IMR-90 (cell line): ENCODE measurements at regions not wholly inside any gene's neighbourhood (a gene's known extent, or its start where the extent isn't known, plus 50 kb on each side); places are given as distances from the start of the nearest gene placed in this dataset.

Source experiments
- ATAC-seq: fragments of 200-7000 bp; cut with Tn5 transposase; 2 replicates; pipeline ENCODE4 v1.9.1; 2020; ENCODE audit warnings: low read depth, mild to moderate bottlenecking, moderate library complexity
- BruUV-seq: library from RNA; stranded (reverse); fragments of 400-500 nt; replicated peaks from 2 replicates; lab custom pipeline; 2021; lab: Mats Ljungman, UMichigan
- CTCF ChIA-PET: fragments of 300-600 bp; formaldehyde crosslinking; extraction: SDS; loops from one replicate; lab custom pipeline; 2021; ENCODE audit warnings: antibody characterized with exemption; lab: Yijun Ruan, JAX
- POLR2A ChIA-PET: fragments of 300-600 bp; sonication (Branson Sonifier 250); formaldehyde crosslinking; loops from one replicate; lab custom pipeline; 2022; ENCODE audit warnings: antibody characterized with exemption; ENCODE audit not compliant: unreplicated experiment; lab: Charles Lee
- DNase-seq: peaks from one replicate; pipeline ENCODE4 v3.0.0; 2013
- H2AFZ ChIP-seq: replicated peaks from 2 replicates; pipeline ENCODE3; 2013; ENCODE audit warnings: low read length, mild to moderate bottlenecking; ENCODE audit not compliant: poor library complexity
- H2AK5ac ChIP-seq: 2 replicates; pipeline ENCODE4 v1.6.1; 2013; ENCODE audit warnings: low read depth, low read length, inconsistent platforms
- H2AK9ac ChIP-seq: replicated peaks from 2 replicates; pipeline ENCODE3; 2013; ENCODE audit warnings: mild to moderate bottlenecking, low read depth, low read length, moderate library complexity; ENCODE audit not compliant: poor library complexity
- H2BK120ac ChIP-seq: 2 replicates; pipeline ENCODE4 v1.6.1; 2013; ENCODE audit warnings: low read depth, low read length, inconsistent platforms
- H2BK15ac ChIP-seq: 3 replicates; pipeline ENCODE4 v1.6.1; 2013; ENCODE audit warnings: low read depth, low read length, inconsistent platforms
- H2BK20ac ChIP-seq: 2 replicates; pipeline ENCODE4 v1.6.1; 2013; ENCODE audit warnings: low read depth, mild to moderate bottlenecking, inconsistent platforms, low read length, moderate library complexity
- H2BK5ac ChIP-seq: 2 replicates; pipeline ENCODE4 v1.6.1; 2013; ENCODE audit warnings: mild to moderate bottlenecking, low read depth, low read length, inconsistent platforms; ENCODE audit not compliant: poor library complexity, severe bottlenecking
- H3K14ac ChIP-seq: replicated peaks from 2 replicates; pipeline ENCODE4 v1.6.1; 2013; ENCODE audit warnings: low read depth, low read length, inconsistent platforms
- H3K18ac ChIP-seq: 2 replicates; pipeline ENCODE4 v1.6.1; 2013; ENCODE audit warnings: low read depth, low read length, control low read depth
- H3K23ac ChIP-seq: 2 replicates; pipeline ENCODE4 v1.6.1; 2013; ENCODE audit warnings: low read depth, low read length, inconsistent platforms
- H3K27ac ChIP-seq: 2 replicates; pipeline ENCODE4 v1.5.1; 2013; ENCODE audit warnings: mild to moderate bottlenecking, control low read depth, low read length; ENCODE audit not compliant: insufficient read depth
- H3K27me3 ChIP-seq: 2 replicates; pipeline ENCODE4 v1.6.1; 2013; ENCODE audit warnings: low read length; ENCODE audit not compliant: control insufficient read depth, insufficient read depth
- H3K36me3 ChIP-seq: 2 replicates; pipeline ENCODE4 v1.6.1; 2013; ENCODE audit warnings: low read length, mixed read lengths; ENCODE audit not compliant: control insufficient read depth, insufficient read depth
- H3K4ac ChIP-seq: 2 replicates; pipeline ENCODE4 v1.6.1; 2013; ENCODE audit warnings: low read depth, low read length, inconsistent platforms
- H3K4me1 ChIP-seq: 2 replicates; pipeline ENCODE4 v1.6.1; 2013; ENCODE audit warnings: low read length, mixed read lengths; ENCODE audit not compliant: control insufficient read depth, insufficient read depth
- H3K4me2 ChIP-seq: 2 replicates; pipeline ENCODE4 v1.6.1; 2013; ENCODE audit warnings: low read depth, mild to moderate bottlenecking, control low read depth, low read length, moderate library complexity
- H3K4me3 ChIP-seq: 2 replicates; pipeline ENCODE4 v1.5.1; 2013; ENCODE audit warnings: low read depth, mild to moderate bottlenecking, control low read depth, low read length, moderate library complexity; ENCODE audit not compliant: insufficient read depth
- H3K56ac ChIP-seq: 2 replicates; pipeline ENCODE4 v1.6.1; 2013; ENCODE audit warnings: low read length, inconsistent platforms; ENCODE audit not compliant: insufficient read depth; ENCODE audit errors: extremely low read depth
- H3K79me1 ChIP-seq, 2 experiments: 2 replicates each; pipeline ENCODE4 v1.6.1; 2013; ENCODE audit warnings: low read length in 2 of 2, inconsistent platforms in 1 of 2, low read depth in 1 of 2
- H3K9ac ChIP-seq: 2 replicates; pipeline ENCODE4 v1.6.1; 2013; ENCODE audit warnings: low read depth, low read length, control low read depth
- H3K9me1 ChIP-seq: 2 replicates; pipeline ENCODE4 v1.6.1; 2013; ENCODE audit warnings: low read length, inconsistent platforms; ENCODE audit not compliant: insufficient read depth
- H3K9me3 ChIP-seq: 2 replicates; pipeline ENCODE4 v1.6.1; 2013; ENCODE audit warnings: low read length; ENCODE audit not compliant: control insufficient read depth, insufficient read depth
- H4K20me1 ChIP-seq: 2 replicates; pipeline ENCODE4 v1.6.1; 2013; ENCODE audit warnings: low read length, inconsistent platforms; ENCODE audit not compliant: insufficient read depth
- H4K5ac ChIP-seq: 2 replicates; pipeline ENCODE4 v1.6.1; 2013; ENCODE audit warnings: mild to moderate bottlenecking, low read depth, low read length, control low read depth
- H4K8ac ChIP-seq, 2 experiments: 2 replicates each; pipeline ENCODE4 v1.6.1; 2013; ENCODE audit warnings: low read depth in 2 of 2, low read length in 2 of 2, control low read depth in 1 of 2, inconsistent platforms in 1 of 2
- H4K91ac ChIP-seq: 2 replicates; pipeline ENCODE4 v1.6.1; 2013; ENCODE audit warnings: low read depth, low read length, inconsistent platforms; ENCODE audit not compliant: insufficient read depth
- BHLHE40 ChIP-seq: fragments of 150-350 bp; IDR thresholded peaks from 2 replicates; pipeline ENCODE4 v1.6.1; 2016; ENCODE audit warnings: mild to moderate bottlenecking, low read depth, low read length
- ELK1 ChIP-seq: fragments of 150-350 bp; IDR thresholded peaks from 2 replicates; pipeline ENCODE4 v1.6.1; 2016; ENCODE audit warnings: low read depth, mild to moderate bottlenecking, low read length, moderate library complexity, borderline replicate concordance
- MAFK ChIP-seq: IDR thresholded peaks from 2 replicates; pipeline ENCODE4 v1.6.1; 2012; ENCODE audit warnings: low read depth, low read length, improper control_type of control experiment
- POLR2A ChIP-seq: IDR thresholded peaks from 2 replicates; pipeline ENCODE4 v1.6.1; 2012; ENCODE audit warnings: mild to moderate bottlenecking, low read depth, low read length
- SMC3 ChIP-seq: fragments of 150-350 bp; IDR thresholded peaks from 2 replicates; pipeline ENCODE4 v1.6.1; 2016; ENCODE audit warnings: low read depth, mild to moderate bottlenecking, antibody characterized with exemption, low read length, moderate library complexity
- WGBS, 2 experiments: methylation state at CpG; one replicate each; pipeline versions ENCODE4 v1.1.5 to v1.1.7; 2013; ENCODE audit warnings: missing lambda C conversion rate in 2 of 2; ENCODE audit not compliant: insufficient read length in 1 of 2; ENCODE audit errors: extremely low coverage in 2 of 2; 5-methylcytosine and 5-hydroxymethylcytosine counted together
- dilution Hi-C: fragments of 300-500 bp; cut with HindIII; formaldehyde crosslinking; loops from one replicate; pipeline ENCODE4 v1.14.3; 2018; ENCODE audit warnings: low sequenced_read_pairs; ENCODE audit not compliant: unreplicated experiment
- in situ Hi-C: fragments of 300-500 bp; cut with MboI; formaldehyde crosslinking; loops from 3 replicates; pipeline ENCODE4 v1.14.3; 2019; ENCODE audit warnings: low sequenced_read_pairs, inconsistent platforms, mixed read lengths
- intact Hi-C: fragments of 100-400 bp; cut with micrococcal nuclease; formaldehyde crosslinking; loops from 2 replicates; pipeline ENCODE4 v1.10.0; 2022

- 100% methylated on average over 2 of the region's 8 CpGs; no CpG with 5 or more reads in 1 of the 2 experiments for WGBS, 2 experiments
- no peak for DNase-seq
- Histone ChIP-seq H3K36me3 (no peaks in the 10 kb centered on the region), H3K9ac (no peak overlapping the region), H2AK5ac (no peak overlapping the region; the same call in 1 of the 2 replicates), H3K4ac (peak overlapping the region; percentile 78), H3K27me3 (no peaks in the 10 kb centered on the region), H2BK20ac (no peak overlapping the region), H3K27ac (no peak overlapping the region), H2BK120ac (peak overlapping the region; percentile 65), H3K18ac (no peak overlapping the region), H3K23ac (no peak overlapping the region), H2BK5ac (no peak overlapping the region), H2BK15ac (no peak overlapping the region), H3K14ac (peak overlapping the region; percentile 25; the same call in 1 of the 2 replicates), H4K91ac (peak overlapping the region; percentile 47; the same call in 1 of the 2 replicates), H4K5ac (no peak overlapping the region), H3K56ac (no peak overlapping the region), H3K4me1 (peaks cover 8% of the 10 kb centered on the region), H3K79me1 (no peaks in the 10 kb centered on the region), H2AK9ac (no peak overlapping the region), H3K9me3 (no peaks in the 10 kb centered on the region), H2AFZ (no peak overlapping the region), H3K9me1 (peaks cover 10% of the 10 kb centered on the region), H4K20me1 (no peaks in the 10 kb centered on the region), H3K4me2 (no peak overlapping the region), H3K4me3 (no peak overlapping the region), H4K8ac (peak overlapping the region in 1 of 2 experiments; percentile 40; a peak in 1 of 4 replicates)
- TF ChIP-seq SMC3 (no peak), BHLHE40 (no peak), MAFK (no peak), POLR2A (no peak), ELK1 (no peak)
- BruUV-seq, result no TSS peak
- dilution Hi-C loops (no loop called here), in situ Hi-C loops (no loop called here), intact Hi-C loops (no loop called here)
- CTCF ChIA-PET, result no interaction called here
- POLR2A ChIA-PET, result interaction anchor here (0.6 kb wide), 1 partner anchor 40 kb away, joined by 7 read pairs; no protein-coding TSS in a partner anchor
- ATAC-seq, result no peak
Measured at GRCh38 chr11:115758011-115758410, 253.8 kb upstream of the CADM1 start.
